NCI-H748 (cell line): ENCODE measurements at regions not wholly inside any gene's neighbourhood (a gene's known extent, or its start where the extent isn't known, plus 50 kb on each side); places are given as distances from the start of the nearest gene placed in this dataset.

ENCODE experiments used
- DNase-seq: peaks from one replicate; lab custom pipeline; 2025; ENCODE audit not compliant: unreplicated experiment; lab: John Stamatoyannopoulos, UW

DNA sequence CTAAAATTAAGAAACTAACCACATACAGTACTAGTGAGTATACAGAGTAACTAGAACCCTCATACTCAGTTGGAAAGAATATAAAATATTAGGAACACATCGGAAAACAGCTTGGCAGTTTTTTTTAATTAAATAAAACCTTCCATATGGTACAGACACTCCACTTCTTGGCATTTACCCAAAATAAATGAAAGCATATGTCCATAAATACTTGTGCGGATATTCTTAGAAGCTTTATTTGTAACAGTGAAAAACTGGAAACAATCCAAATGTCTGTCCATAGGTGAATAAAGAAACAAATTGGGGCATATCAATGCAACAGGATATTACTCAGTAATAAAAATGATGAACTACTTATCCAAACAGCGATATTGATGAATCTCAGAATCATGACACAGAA is 410.0 kb downstream of the HTR7 start:
- peak; percentile 60 for DNase-seq

DNA sequence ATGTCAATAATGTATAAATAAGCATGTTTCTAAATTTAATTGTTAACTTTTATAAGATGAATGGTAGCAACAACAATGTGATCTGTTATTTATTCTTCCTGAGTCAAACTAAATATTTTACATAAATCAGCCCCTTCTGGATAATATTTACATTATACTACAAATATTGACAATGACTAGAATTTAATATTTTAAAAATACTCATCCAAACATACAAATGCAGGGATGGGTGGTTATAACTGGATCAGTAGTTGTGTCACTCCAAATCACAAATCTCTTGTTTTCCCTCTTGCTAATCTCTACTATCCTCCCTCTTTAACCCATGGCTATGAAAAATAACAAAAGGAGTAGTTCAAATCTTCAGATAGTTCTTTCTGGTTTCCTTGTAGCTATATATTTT is 407.0 kb downstream of the HTR7 start:
- no peak for DNase-seq

DNA sequence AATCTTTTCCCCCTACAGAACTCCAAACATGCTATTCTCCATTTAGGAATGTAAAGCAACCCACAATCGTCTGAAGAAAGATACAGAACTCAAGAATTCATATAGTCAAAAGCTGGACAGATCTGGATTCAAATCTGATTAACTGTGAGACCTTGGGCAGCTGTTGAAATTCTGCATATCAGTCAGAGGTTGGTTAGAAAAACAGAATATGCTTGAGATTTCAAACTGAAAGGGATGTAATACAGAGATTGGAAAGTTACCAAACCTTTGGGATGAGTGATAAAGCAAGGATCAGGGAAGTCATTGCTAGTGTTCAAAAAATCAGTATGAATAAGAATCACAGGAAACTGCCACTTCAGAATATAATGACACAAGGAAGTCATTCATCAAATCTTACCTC is 406.6 kb downstream of the HTR7 start:
- DNase-seq: peak; percentile 6

DNA sequence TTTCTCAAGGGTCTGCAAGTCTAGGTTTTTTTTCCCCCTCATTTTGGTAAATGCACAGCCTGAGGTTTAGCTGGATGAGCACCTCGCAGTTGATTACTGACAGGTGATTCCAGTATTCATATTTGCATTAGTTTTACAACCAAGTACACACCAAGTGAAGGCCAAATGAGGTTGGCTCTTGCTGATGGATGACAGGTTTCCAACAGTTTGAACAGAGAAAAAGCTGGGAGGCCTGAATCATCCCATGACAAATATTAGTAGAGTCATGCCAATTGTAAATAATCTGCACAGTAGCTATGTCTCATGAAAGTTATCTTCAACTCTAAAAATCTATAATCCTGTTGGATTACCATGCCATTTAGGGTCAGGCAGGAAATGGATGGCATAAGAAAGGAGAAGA is 399.8 kb downstream of the HTR7 start:
- no peak for DNase-seq

DNA sequence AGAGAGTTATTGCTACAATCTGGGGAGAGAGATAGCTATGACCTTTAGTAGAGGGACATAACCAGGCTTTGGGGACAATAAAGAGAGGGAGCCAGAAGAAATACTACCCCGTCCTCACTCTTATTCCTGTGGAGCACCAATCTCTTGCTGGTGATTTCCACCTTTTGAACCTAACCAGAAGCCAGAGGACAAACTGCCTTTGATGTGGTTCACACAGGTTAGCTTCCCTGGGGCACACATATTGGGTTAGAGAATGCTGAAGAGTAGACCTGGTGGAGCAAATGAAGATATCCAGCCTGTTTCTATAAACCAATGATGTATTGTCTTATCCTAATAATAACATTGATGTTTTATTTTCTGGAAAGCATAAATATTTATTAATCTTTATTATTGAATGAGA is 399.3 kb downstream of the HTR7 start:
- DNase-seq: no peak

DNA sequence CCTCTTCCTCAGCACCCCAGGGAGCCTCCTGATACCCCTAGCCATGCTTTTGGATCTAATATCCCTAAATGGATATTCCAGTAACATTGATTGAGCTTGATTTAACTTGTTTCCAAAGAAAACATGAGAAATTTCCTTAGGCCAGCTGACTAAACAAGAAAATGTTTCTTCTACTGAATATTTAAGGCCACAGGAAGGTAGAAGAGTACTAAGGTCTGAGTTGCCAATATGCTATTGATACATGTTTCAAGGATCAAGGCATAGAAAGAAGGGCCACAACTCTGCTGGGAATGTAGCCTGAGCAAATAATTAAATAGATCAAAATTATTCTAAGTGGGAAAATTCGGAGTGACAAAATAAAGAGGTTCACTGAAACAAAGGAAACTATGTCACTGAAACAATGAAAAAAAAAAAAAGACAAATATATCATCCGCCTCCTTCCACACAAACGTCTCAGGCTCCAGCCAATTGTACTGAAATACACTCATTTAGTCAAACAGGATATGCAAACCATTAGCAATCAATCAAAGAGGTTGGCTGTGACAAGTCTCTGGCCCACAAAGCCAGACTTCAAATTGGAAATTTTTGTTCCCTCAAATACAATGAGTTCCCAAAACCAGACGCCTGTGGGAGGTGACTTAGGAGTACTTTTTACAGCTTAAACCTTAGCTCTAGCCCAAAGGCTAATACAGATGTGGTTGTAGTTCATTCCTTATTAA is 396.2 kb downstream of the HTR7 start:
- DNase-seq: no peak

DNA sequence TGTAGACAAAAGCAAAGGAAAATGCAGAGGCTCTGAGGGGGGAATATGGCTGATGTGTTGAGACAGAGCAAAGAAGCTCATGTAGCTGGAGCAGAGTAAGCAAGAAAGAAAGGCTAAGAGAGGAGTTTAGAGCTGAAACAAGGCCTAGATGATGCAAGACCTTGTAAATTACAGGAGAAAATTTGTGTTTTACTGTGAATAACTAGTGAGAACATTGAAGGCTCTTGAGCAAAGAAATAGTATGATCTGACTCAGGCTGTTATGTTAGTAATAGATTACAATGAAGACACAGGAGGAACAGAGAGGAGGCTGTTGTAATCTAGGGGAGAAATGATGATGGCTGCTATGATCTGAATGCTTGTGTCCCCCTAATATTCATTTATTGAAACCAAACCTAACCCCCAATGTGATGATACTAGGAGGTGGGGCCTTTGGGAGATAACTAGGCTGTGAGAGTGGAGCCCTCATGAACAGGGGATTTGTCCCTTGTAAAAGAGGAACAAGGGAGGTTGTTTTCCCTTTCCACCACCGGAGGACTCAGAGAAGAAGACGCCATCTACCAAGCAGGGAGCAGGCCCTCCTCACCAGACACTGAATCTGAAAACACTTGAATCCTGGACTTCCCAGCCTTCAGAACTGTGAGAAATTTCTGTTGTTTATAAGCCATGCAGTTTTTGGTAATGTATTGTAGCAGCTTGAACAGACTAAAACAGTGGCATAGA is 394.9 kb downstream of the HTR7 start:
- no peak for DNase-seq

DNA sequence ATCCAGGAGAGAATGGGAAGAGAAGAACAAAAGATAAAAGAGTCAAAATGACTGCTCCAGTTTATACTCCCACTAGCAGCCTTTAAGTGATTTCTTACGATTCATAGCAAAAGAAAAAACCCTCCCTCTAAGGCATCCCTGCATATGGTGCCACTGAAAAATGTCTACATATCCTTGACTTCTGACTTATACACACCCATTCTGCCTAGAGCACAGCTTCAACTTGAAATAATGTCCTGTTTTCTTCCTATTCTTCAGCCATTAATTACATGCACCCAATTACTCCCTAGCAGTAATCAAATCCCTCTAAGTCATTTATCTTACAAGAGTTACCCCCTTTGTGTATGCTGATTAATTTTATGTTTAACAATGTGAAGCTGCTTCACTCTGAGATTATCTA is 393.5 kb downstream of the HTR7 start:
- no peak for DNase-seq

DNA sequence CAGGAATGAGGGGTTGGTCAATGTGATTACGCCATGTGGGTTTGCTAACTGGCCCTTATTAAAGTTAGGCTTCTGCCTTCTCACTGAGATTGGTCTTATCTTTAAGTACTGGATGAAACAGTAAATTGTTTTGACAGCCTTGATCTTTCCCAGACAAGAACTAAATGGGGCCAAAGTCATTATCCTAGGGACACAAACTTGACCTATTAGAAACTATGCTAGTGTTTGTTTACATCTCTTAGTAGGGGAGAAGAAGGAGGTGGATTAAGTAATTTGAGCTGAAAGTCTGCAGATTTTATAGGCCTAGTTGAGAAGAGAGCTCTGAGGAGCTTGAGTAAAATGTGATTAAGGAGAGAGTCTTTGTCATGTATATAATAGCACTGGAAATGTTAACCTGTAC is 386.9 kb downstream of the HTR7 start:
- no peak for DNase-seq

DNA sequence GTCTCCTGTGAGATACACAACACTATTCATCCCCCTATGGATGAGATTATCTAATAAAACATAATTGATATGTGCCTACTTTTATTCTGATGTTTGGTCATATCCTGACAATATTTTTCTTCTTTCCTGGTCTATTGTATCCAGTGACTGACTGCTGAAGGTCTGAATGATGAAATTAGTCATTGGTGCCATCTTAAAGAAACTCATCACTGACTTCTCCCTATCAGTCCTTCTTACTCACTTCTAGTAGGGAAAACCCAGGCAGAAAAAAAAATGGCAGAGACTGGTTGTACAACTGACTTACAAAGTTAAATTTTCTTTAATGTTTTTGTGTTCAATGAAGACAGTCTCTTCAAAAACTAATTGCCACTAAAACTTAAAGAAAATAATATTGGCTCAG is 377.4 kb downstream of the HTR7 start:
- DNase-seq: no peak

DNA sequence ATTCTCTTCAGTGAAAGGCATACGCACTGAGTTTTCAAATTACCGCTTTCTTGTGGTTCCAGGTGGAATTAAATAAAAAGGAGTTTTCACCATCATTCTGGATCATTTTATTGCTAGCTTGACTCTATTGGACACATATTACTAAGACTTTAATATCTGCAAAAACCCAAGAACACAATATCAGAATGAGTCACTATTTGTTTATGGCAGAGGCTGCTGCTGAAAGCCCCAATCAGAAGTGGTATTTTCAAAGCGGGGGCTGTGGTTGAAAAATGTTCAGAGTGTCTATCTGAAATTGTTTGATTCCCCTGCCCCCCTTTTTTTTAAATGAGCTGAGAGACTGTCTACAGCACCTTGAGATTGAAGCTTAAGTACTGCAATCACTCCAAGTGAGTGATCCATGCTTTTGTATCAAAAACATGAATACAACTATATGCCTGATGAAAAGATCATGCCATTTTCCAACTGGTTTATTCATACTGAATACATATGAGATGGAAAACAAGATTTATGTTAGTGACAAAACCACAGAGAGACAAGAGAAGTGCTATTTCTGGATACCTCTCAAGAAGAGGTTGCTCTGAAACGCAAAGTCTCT is 376.4 kb downstream of the HTR7 start:
- no peak for DNase-seq

DNA sequence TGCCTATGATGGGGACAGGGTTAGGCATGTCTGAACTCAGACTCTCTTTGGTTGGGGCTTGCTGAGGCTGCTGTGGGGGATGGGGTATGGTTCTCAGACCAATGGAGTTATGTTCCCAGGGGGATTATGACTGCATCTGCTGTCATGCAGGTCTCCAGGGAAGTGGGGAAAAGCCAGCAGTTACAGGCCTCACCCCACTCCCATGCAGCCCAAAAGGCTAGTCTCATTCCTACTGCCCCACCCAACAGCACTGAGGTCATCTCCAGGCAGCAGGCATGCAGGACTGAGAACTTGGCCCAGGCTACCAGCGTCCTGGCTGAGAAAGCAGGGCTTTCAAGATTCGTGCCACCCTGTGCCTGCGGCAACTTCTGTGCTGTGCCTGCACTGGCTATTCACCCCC is 373.3 kb downstream of the HTR7 start:
- no peak for DNase-seq

DNA sequence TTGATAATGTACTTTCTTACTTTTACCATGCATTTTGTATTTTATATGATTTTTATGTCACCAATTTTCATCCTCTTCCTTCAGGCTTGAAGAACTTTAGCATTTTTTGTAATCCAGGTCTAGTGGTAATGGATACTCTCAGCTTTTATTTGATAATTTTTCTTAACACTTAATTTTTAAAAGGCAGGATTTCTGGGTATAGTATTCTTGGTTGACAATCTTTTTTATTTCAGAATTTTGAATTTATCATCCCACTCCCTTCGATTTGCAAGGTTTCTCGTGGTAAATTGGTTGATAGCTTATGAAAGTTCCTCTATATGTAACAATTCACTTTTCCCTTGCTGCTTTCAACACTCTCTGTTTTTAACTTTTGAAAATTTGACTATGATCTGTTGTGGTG is 363.7 kb downstream of the HTR7 start:
- no peak for DNase-seq

DNA sequence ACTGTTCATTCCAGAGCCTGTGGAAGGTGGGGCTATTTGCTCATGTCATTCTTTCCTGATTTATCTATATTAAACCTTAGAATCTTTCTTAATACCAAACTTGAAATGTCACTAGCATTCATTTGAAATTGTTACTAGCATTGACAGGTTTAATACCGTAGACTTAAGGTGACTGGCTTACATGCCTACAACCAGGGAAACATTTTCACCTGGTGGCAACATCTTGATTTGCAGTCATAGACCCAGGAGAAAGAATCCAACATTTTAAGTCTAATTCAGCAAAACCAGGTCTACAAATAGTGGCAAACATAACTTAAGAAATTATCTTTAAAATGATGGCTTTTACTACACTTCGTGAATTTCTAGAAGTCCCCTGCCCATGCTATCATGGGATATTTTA is 353.7 kb downstream of the HTR7 start:
- DNase-seq: no peak

DNA sequence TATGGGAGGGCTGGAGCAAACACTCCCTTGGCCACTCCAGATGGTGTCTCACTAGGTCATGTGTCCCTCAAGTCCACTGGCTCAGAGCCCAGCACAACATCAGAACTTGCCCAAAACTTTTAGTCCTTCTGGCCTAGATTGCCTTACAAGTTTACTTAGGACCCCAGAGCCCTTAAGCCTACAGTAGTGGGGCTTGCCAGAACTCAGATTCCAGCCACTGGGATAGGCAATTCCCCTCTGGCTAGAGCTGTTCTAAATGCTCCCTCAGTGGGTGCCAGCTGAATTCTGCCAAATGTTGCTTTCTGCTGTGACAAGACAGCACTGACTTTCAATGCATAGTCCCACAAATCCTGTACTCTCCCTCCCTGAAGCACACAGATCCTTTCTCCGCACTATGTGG is 331.1 kb downstream of the HTR7 start:
- no peak for DNase-seq

DNA sequence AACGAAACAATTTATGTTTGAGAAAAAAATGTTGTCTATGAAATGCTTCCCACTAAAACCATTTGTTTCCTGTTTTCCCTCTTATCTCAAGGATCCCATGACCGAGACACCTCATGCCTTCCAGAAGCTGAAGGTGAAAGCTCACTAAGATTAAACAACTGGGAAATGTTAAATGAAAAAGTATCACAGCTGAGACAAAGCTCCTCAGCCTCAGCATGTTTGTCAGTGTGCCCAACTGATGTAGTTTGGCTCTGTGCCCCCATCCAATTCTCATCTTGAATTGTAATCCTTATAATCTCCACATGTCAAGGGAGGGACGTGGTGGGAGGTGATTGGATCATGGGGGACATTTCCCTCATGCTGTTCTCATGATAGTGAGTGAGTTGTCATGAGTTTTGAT is 327.3 kb downstream of the HTR7 start:
- no peak for DNase-seq

DNA sequence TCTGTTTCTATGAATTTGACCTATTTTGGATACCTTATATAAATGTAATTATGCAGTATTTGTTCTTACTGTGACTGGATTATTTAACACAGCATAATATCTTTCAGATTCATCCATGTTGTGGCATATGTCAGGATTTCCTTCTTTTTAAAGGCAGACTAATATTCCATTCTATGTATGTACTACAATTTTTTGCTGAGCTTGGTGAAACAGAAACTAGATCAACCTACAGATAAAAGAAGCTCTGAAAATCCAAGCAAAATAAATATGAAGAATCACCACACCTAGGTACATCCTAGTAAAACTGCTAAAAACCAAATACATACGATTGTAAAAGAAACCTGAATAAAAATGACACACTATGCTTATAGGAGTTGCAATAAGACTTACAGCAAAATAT is 300.5 kb downstream of the HTR7 start:
- DNase-seq: no peak

DNA sequence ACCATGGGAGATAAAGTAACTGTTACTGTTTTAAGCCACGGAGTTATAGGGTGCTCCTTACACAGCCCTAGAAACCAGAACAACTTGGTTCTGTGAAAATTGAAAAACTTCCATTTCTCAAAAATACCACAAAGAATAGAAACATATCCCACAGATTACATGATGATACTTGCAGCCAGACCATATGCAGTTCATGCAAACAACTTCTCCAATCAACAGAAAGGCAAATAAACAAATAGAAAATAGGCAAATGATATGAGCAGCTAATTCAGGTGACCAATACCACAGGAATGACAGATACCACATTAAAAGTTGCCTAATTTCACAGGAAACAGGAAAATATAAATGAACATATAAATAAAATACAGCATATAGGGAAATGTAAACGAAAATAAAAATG is 297.5 kb downstream of the HTR7 start:
- DNase-seq: no peak

DNA sequence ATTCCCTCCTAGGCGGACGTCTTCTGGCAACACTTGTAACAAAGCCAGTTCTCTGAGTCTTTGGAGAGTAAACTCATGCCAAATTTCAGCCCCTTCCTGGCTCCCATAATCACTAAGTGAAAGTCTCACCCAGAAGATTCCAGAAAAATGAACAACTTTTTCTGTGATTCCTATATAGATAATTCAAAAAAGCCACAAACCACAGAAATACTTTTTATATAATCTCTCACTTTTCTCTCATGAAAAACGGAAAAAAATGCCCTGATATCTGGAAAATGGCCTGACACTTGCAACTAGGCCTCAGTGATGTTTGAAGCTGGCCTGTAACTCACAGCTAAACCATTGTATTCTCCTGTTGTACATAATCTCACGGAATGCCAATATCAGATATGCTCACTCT is 296.2 kb downstream of the HTR7 start:
- no peak for DNase-seq

DNA sequence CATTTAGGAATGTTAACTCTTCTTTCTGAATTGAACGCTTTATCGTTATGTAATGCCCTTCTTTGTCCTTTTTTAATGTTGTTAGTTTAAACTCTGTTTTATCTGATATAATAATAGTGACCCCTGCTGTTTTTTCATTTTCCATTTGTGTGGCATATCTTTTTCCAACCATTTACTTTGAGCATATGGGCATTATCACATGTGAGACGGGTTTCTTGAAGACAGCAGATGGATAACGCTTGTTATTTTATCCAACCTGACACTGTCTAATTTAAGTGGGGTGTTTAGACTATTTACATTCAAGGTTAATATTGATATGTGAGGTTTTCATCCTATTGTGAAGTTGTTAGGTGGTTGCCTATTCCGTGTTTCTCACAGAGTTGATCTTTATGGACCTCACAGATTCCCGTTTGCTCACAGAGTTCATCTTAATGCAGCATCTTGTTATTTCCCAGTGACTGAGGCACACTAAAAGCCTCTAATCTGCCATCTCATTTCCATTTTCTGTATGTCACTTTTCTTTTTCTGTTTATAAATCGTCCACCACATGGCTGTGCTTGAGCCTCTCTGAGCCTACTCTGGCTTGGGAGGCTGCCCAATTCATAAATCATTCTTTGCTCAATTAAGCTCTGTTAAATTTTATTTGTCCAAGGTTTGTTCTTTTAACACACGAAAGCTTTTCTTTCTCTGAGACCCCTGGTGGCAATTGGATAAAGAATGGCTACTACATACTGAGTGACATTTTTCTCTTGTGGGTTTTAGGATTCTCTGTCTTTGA is 286.2 kb downstream of the HTR7 start:
- DNase-seq: peak; percentile 49

DNA sequence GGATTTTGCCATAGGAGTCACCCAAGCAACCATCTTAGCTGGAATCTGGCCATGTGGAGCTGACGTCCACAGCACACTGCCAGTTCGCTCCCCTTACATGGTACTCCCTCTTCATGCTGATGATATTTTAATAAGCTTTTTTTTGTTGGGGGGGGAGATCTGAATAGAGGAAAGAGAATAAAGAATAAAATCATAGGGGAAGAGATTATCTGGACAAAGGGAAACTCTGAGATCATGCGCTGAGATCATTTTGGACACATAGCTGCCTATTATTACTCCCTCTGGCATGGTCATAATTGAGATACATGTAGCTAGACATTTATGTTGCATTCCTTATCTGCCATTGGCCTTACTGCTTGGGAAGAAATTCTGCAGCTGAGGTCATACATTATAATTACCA is 282.7 kb downstream of the HTR7 start:
- no peak for DNase-seq

DNA sequence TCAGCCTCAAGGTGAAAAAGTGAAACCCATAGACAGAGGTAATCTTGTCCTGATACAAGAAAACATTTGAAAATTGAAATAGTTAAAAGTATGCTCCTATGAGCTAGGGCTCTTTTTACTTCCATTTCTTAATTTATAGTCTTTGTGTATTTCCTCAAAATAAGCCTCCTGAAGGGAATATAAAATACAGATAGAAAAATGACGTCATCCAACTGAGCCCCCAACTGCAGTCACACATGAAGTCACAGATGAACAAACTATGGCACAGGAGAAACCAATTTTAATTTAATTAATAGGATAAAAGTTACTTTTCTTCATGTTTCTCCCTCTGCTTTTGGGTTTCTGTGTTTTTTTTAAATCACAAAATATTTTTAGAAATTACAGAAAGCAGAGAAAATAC is 280.3 kb downstream of the HTR7 start:
- DNase-seq: no peak
